Loucy (cell line): ENCODE measurements at regions not wholly inside any gene's neighbourhood (a gene's known extent, or its start where the extent isn't known, plus 50 kb on each side); places are given as distances from the start of the nearest gene placed in this dataset.

Experiments used
- CTCF ChIP-seq: fragments of 200-600 bp; sonication (generic); conservative IDR thresholded peaks from 2 replicates; pipeline ENCODE4 v1.5.1; 2014; ENCODE audit warnings: mild to moderate bottlenecking, antibody characterized with exemption, low read length
- EZH2phosphoT487 ChIP-seq: fragments of 200-600 bp; IDR thresholded peaks from 2 replicates; pipeline ENCODE4 v1.6.1; 2018; ENCODE audit warnings: antibody characterized with exemption, mild to moderate bottlenecking, moderate library complexity, borderline replicate concordance

GRCh38 chr11:119509969-119510401, 87.0 kb upstream of the THY1 start:
- TF ChIP-seq CTCF (no peak), EZH2phosphoT487 (no peak)
